K562 (cell line): ENCODE measurements at regions not wholly inside any gene's neighbourhood (a gene's known extent, or its start where the extent isn't known, plus 50 kb on each side); places are given as distances from the start of the nearest gene placed in this dataset.

Experiments used
- BCOR ChIP-seq: fragments of 450-650 bp; IDR thresholded peaks from 2 replicates; pipeline ENCODE4 v1.6.1; 2016
- ETV6 ChIP-seq, 3 experiments: fragments of 150-350 bp in 1 of 3; sonication (generic) in 1 of 3; formaldehyde crosslinking in 1 of 3; IDR thresholded peaks; 2 replicates each; pipeline versions ENCODE4 v1.6.1 to v1.8.0; 2014 to 2022; ENCODE audit warnings: borderline replicate concordance in 2 of 3, low read depth in 2 of 3, antibody characterized with exemption in 1 of 3, low read length in 1 of 3, mild to moderate bottlenecking in 1 of 3, missing genetic modification reagents in 1 of 3
- IFI16 ChIP-seq: fragments of 250-450 bp; sonication (Bioruptor Pico); IDR thresholded peaks from 2 replicates; pipeline ENCODE4 v2.1.2; 2022; ENCODE audit warnings: mild to moderate bottlenecking, inconsistent platforms
- MAFF ChIP-seq: IDR thresholded peaks from 2 replicates; pipeline ENCODE4 v1.6.1; 2012; ENCODE audit warnings: low read length, improper control_type of control experiment
- NFATC3 ChIP-seq: fragments of 450-650 bp; IDR thresholded peaks from 2 replicates; pipeline ENCODE4 v1.6.1; 2017; ENCODE audit warnings: mild to moderate bottlenecking
- PTBP1 ChIP-seq: fragments of 200-400 bp; formaldehyde crosslinking; IDR thresholded peaks from 2 replicates; pipeline ENCODE4 v1.6.1; 2017; ENCODE audit warnings: low read depth, low read length
- TGIF2 ChIP-seq: sonication (generic); formaldehyde crosslinking; IDR thresholded peaks from 2 replicates; pipeline ENCODE4 v1.8.1; 2022; ENCODE audit warnings: mild to moderate bottlenecking, missing genetic modification reagents, moderate library complexity
- TF ChIP-seq, protein P1 (sequence below): fragments of 450-650 bp; IDR thresholded peaks from one replicate; pipeline ENCODE4 v1.6.1; 2018; ENCODE audit warnings: mild to moderate bottlenecking, moderate library complexity; ENCODE audit not compliant: partially characterized antibody
- TF ChIP-seq, protein P2 (sequence below): fragments of 250-450 bp; sonication (Bioruptor Pico); IDR thresholded peaks from 2 replicates; pipeline ENCODE4 v1.5.0; 2021; ENCODE audit warnings: mild to moderate bottlenecking, borderline replicate concordance
- TF ChIP-seq, protein P3 (sequence below): fragments of 450-650 bp; IDR thresholded peaks from 2 replicates; pipeline ENCODE4 v1.6.1; 2018; ENCODE audit warnings: mild to moderate bottlenecking, low read depth; ENCODE audit not compliant: partially characterized antibody

DNA sequence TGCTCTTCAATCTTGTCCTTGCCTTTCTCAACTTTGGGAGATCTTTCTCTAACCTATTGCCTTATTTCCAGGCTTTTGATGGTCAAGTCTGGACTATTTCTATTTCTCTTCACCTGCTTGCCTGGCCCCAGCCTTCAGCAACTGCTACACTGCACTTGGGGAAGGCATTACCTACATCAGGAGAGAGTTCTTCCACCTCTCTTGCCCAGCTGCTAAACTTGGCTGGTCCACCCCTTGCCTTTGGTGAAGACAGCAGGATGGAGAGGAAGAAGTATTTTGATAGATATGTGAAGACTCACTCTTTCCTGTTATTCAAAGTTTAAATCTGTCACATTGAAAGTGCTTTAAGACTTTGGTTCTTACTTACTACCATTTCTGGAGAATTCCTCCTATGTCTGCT is 574.8 kb downstream of the ZPLD1 start (continued):
- TF ChIP-seq MAFF: no peak
- TF ChIP-seq IFI16 (CRISPR knock-in tag): no peak
- TF ChIP-seq, protein P1, sequence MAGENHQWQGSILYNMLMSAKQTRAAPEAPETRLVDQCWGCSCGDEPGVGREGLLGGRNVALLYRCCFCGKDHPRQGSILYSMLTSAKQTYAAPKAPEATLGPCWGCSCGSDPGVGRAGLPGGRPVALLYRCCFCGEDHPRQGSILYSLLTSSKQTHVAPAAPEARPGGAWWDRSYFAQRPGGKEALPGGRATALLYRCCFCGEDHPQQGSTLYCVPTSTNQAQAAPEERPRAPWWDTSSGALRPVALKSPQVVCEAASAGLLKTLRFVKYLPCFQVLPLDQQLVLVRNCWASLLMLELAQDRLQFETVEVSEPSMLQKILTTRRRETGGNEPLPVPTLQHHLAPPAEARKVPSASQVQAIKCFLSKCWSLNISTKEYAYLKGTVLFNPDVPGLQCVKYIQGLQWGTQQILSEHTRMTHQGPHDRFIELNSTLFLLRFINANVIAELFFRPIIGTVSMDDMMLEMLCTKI: no peak
- TF ChIP-seq NFATC3: no peak
- TF ChIP-seq, protein P2, sequence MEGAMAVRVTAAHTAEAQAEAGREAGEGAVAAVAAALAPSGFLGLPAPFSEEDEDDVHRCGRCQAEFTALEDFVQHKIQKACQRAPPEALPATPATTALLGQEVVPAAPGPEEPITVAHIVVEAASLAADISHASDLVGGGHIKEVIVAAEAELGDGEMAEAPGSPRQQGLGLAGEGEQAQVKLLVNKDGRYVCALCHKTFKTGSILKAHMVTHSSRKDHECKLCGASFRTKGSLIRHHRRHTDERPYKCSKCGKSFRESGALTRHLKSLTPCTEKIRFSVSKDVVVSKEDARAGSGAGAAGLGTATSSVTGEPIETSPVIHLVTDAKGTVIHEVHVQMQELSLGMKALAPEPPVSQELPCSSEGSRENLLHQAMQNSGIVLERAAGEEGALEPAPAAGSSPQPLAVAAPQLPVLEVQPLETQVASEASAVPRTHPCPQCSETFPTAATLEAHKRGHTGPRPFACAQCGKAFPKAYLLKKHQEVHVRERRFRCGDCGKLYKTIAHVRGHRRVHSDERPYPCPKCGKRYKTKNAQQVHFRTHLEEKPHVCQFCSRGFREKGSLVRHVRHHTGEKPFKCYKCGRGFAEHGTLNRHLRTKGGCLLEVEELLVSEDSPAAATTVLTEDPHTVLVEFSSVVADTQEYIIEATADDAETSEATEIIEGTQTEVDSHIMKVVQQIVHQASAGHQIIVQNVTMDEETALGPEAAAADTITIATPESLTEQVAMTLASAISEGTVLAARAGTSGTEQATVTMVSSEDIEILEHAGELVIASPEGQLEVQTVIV (CRISPR knock-in tag): no peak
- TF ChIP-seq, protein P3, sequence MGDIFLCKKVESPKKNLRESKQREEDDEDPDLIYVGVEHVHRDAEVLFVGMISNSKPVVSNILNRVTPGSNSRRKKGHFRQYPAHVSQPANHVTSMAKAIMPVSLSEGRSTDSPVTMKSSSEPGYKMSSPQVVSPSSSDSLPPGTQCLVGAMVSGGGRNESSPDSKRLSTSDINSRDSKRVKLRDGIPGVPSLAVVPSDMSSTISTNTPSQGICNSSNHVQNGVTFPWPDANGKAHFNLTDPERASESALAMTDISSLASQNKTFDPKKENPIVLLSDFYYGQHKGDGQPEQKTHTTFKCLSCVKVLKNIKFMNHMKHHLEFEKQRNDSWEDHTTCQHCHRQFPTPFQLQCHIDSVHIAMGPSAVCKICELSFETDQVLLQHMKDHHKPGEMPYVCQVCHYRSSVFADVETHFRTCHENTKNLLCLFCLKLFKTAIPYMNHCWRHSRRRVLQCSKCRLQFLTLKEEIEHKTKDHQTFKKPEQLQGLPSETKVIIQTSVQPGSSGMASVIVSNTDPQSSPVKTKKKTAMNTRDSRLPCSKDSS: no peak
- no peak for TF ChIP-seq PTBP1
- no peak for TF ChIP-seq TGIF2 (CRISPR knock-in tag)
- TF ChIP-seq BCOR: no peak
- no peak for TF ChIP-seq ETV6 (IDR thresholded peaks at IDR 0.05; ENCODE audit: borderline replicate concordance in 1 of 2, low read depth in 2 of 2, low read length in 1 of 2)
- no peak for TF ChIP-seq ETV6 (CRISPR knock-in tag; IDR thresholded peaks at IDR 0.05; ENCODE audit: borderline replicate concordance)
